ENCODE measurements at regions not wholly inside any gene's neighbourhood (a gene's known extent, or its start where the extent isn't known, plus 50 kb on each side); places are given as distances from the start of the nearest gene placed in this dataset.

- no peak for DNase-seq
These were observed 225.7 kb downstream of the GLI2 start for GRCh38 chr2:120961396-120961795.

GRCh38 chr2:120963997-120964705 is 228.5 kb downstream of the GLI2 start:
- no peak for DNase-seq

- no peak for DNase-seq
These were observed 229.2 kb downstream of the GLI2 start for GRCh38 chr2:120964819-120965218.

- DNase-seq: no peak
These were observed 231.0 kb downstream of the GLI2 start for GRCh38 chr2:120966510-120967254.

GRCh38 chr2:120968307-120969015 is 232.8 kb downstream of the GLI2 start:
- no peak for DNase-seq

GRCh38 chr2:120969613-120970355 is 234.1 kb downstream of the GLI2 start:
- no peak for DNase-seq

- DNase-seq: no peak
These were observed 236.2 kb downstream of the GLI2 start for GRCh38 chr2:120971866-120972265.

- DNase-seq: no peak
These were observed 236.6 kb downstream of the GLI2 start for GRCh38 chr2:120972286-120972685.

GRCh38 chr2:120973196-120973595 is 237.5 kb downstream of the GLI2 start:
- no peak for DNase-seq

- no peak for DNase-seq
These were observed 239.3 kb downstream of the GLI2 start for GRCh38 chr2:120974950-120975349.

- DNase-seq: no peak
These were observed 241.0 kb downstream of the GLI2 start for GRCh38 chr2:120976501-120977307.

- no peak for DNase-seq
These were observed 242.1 kb downstream of the GLI2 start for GRCh38 chr2:120977582-120978358.

- no peak for DNase-seq
These were observed 242.8 kb downstream of the GLI2 start for GRCh38 chr2:120978359-120979050.

GRCh38 chr2:120979398-120979797 is 243.7 kb downstream of the GLI2 start:
- DNase-seq: no peak

GRCh38 chr2:120979921-120980320 is 244.3 kb downstream of the GLI2 start:
- DNase-seq: no peak

- DNase-seq: no peak
These were observed 245.8 kb downstream of the GLI2 start for GRCh38 chr2:120981443-120981842.

- no peak for DNase-seq
These were observed 246.9 kb downstream of the GLI2 start for GRCh38 chr2:120982598-120982997.

- no peak for DNase-seq
These were observed 247.7 kb downstream of the GLI2 start for GRCh38 chr2:120983344-120983743.

- DNase-seq: no peak
These were observed 248.4 kb downstream of the GLI2 start for GRCh38 chr2:120984046-120984445.

- DNase-seq: no peak
These were observed 248.9 kb downstream of the GLI2 start for GRCh38 chr2:120984452-120985173.
